Vagina (tissue), 2 donors: ENCODE measurements at regions not wholly inside any gene's neighbourhood (a gene's known extent, or its start where the extent isn't known, plus 50 kb on each side); places are given as distances from the start of the nearest gene placed in this dataset.

Experiments used
- DNase-seq, 2 donors: peaks; one replicate each; pipeline ENCODE4 v3.0.0-alpha.2; 2017; ENCODE audit errors: extremely low spot score in 2 of 2
- H3K27ac ChIP-seq: fragments of 200-600 bp; sonication (generic); one replicate; pipeline ENCODE4 v1.5.1; 2019
- H3K27me3 ChIP-seq: fragments of 200-600 bp; sonication (generic); one replicate; pipeline ENCODE4 v1.5.1; 2019
- H3K36me3 ChIP-seq, 2 donors: fragments of 200-600 bp; sonication (generic); one replicate each; pipeline ENCODE4 v1.5.1; 2017 to 2019
- H3K4me1 ChIP-seq: fragments of 200-600 bp; sonication (generic); one replicate; pipeline ENCODE4 v1.5.1; 2019
- H3K4me3 ChIP-seq, 2 donors: fragments of 200-600 bp; sonication (generic); 1 replicate in 1 of 2; 2 replicates in 1 of 2; pipeline ENCODE4 v1.5.1; 2016 to 2019
- H3K9me3 ChIP-seq: fragments of 200-600 bp; sonication (generic); one replicate; pipeline ENCODE4 v1.5.1; 2019
- POLR2A ChIP-seq, 2 donors: fragments of 450-650 bp; IDR thresholded peaks; one replicate each; pipeline ENCODE4 v1.6.1; 2017; ENCODE audit warnings: antibody characterized with exemption in 2 of 2, mild to moderate bottlenecking in 2 of 2, moderate library complexity in 2 of 2
- POLR2AphosphoS5 ChIP-seq, 2 donors: sonication (generic); formaldehyde crosslinking; IDR thresholded peaks; one replicate each; pipeline ENCODE4 v1.9.0; 2017; ENCODE audit warnings: antibody characterized with exemption in 2 of 2, mild to moderate bottlenecking in 2 of 2, low read depth in 1 of 2; ENCODE audit not compliant: insufficient read depth in 1 of 2
- intact Hi-C: fragments of 100-400 bp; cut with DNase I; formaldehyde crosslinking; loops from one replicate; pipeline ENCODE4 v1.15.1; 2023
- TF ChIP-seq, protein P1 (sequence below), 3 experiments: fragments of 450-650 bp in 2 of 3; fragments of 200-600 bp in 1 of 3; sonication (generic) in 1 of 3; IDR thresholded peaks; one replicate each; pipeline ENCODE4 v1.5.1; 2017 to 2019; ENCODE audit warnings: antibody characterized with exemption in 3 of 3, mild to moderate bottlenecking in 2 of 3, moderate library complexity in 2 of 3

DNA sequence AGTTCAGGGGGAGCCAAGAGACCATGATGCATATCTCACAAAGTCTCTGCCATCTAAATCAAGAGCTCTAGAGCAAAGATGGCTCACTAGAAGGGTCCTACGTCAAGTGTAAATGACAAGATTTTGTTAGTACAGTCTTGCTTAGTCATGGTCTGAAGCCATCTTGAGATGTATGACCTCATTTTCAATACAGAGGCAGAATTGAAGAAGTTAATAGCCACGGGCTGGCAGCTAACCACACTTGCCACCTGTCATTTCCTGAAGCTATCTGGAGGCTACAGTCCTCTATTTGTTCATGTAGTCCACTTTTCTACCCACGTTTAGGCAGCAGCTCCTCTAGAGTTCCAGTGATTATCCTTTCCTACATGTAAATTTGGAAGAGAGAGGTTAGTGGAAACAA, 231.7 kb upstream of the CDH12 start:
- intact Hi-C loops, result no loop called here
- H3K27ac ChIP-seq, result no peak overlapping the region
- H3K4me3 ChIP-seq, result no peak overlapping the region
- no peaks in the 10 kb centered on the region for H3K9me3 ChIP-seq
- DNase-seq, result no peak
- H3K27me3 ChIP-seq, result no peaks in the 10 kb centered on the region
- TF ChIP-seq, protein P1, sequence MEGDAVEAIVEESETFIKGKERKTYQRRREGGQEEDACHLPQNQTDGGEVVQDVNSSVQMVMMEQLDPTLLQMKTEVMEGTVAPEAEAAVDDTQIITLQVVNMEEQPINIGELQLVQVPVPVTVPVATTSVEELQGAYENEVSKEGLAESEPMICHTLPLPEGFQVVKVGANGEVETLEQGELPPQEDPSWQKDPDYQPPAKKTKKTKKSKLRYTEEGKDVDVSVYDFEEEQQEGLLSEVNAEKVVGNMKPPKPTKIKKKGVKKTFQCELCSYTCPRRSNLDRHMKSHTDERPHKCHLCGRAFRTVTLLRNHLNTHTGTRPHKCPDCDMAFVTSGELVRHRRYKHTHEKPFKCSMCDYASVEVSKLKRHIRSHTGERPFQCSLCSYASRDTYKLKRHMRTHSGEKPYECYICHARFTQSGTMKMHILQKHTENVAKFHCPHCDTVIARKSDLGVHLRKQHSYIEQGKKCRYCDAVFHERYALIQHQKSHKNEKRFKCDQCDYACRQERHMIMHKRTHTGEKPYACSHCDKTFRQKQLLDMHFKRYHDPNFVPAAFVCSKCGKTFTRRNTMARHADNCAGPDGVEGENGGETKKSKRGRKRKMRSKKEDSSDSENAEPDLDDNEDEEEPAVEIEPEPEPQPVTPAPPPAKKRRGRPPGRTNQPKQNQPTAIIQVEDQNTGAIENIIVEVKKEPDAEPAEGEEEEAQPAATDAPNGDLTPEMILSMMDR (IDR thresholded peaks at IDR 0.05), result no peak
- TF ChIP-seq POLR2AphosphoS5 (IDR thresholded peaks at IDR 0.05; ENCODE audit: insufficient read depth in 1 of 2, low read depth in 1 of 2), result no peak
- no peak for TF ChIP-seq POLR2A (IDR thresholded peaks at IDR 0.05)
- H3K36me3 ChIP-seq, result no peaks in the 10 kb centered on the region
- H3K4me1 ChIP-seq, result no peaks in the 10 kb centered on the region

DNA sequence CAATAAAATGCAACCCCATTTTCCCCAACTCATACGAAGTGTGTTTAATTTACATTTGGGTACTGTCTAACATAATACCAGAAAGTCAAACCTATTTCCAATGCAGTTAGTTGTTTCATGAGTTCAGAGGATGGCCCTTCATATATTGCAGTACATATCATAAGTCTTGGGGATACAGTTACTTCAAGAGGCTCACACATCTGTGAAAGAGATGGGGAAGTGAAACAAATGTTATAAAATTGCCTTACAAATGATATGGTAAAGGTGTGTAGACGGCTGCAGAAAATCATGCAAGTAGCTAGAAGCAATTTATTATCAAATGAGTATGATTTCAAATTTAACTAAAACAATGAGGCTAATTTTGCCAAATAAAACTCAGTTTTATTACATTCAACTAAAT, 219.0 kb upstream of the CDH12 start:
- Histone ChIP-seq H3K4me1 (no peaks in the 10 kb centered on the region), H3K27me3 (no peaks in the 10 kb centered on the region), H3K9me3 (no peaks in the 10 kb centered on the region), H3K36me3 (no peaks in the 10 kb centered on the region), H3K4me3 (no peak overlapping the region), H3K27ac (no peak overlapping the region)
- intact Hi-C loops, result no loop called here
- DNase-seq, result no peak
- TF ChIP-seq, protein P1 (IDR thresholded peaks at IDR 0.05), result no peak
- TF ChIP-seq POLR2A (IDR thresholded peaks at IDR 0.05) (no peak), POLR2AphosphoS5 (IDR thresholded peaks at IDR 0.05; ENCODE audit: insufficient read depth in 1 of 2, low read depth in 1 of 2) (no peak)

DNA sequence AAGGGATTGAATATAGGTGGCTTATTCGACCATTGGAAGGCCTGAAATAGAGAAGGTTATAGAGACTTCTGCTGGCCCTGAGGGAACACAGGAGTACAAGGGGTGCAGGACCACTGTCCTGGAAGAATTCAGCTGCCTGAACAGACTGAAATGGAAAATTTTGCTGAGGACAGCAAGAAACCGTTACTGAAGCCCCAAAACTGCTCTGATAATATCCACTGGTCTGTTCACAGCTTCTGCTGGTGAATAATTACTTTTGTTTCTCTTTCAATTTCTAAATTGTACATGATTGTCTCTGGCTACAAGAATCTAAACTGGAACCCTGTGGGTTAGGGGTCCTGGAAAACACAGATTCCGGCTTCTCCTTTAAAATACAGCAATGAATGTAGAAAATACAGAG, 218.5 kb upstream of the CDH12 start:
- intact Hi-C loops, result no loop called here
- Histone ChIP-seq H3K27ac (no peak overlapping the region), H3K4me1 (no peaks in the 10 kb centered on the region), H3K27me3 (no peaks in the 10 kb centered on the region), H3K4me3 (no peak overlapping the region), H3K36me3 (no peaks in the 10 kb centered on the region), H3K9me3 (no peaks in the 10 kb centered on the region)
- TF ChIP-seq POLR2AphosphoS5 (IDR thresholded peaks at IDR 0.05; ENCODE audit: insufficient read depth in 1 of 2, low read depth in 1 of 2) (no peak), POLR2A (IDR thresholded peaks at IDR 0.05) (no peak)
- TF ChIP-seq, protein P1 (IDR thresholded peaks at IDR 0.05), result no peak
- DNase-seq, result no peak

DNA sequence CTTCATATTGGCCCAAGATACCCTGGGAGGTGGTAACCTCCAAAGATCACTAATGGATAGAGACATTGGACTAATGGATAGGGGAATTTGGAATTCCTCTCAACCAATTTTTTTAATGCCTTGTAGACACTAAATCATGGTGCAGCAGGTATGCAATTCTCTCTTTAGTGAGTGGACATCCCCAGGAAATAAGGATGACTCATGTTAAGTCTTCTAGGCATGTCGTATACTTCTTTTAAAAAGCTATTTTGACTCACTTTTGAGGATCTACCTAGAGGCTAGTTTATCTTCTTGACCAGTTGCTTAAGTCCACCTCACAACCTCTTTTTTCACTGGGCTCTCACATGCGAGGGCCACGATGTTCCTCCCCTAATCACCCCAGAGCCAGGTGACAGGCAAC, 211.6 kb upstream of the CDH12 start:
- Histone ChIP-seq H3K27me3 (no peaks in the 10 kb centered on the region), H3K36me3 (no peaks in the 10 kb centered on the region), H3K4me3 (no peak overlapping the region), H3K27ac (no peak overlapping the region), H3K4me1 (no peaks in the 10 kb centered on the region), H3K9me3 (no peaks in the 10 kb centered on the region)
- intact Hi-C loops, result no loop called here
- TF ChIP-seq, protein P1 (IDR thresholded peaks at IDR 0.05), result no peak
- TF ChIP-seq POLR2A (IDR thresholded peaks at IDR 0.05), result no peak
- TF ChIP-seq POLR2AphosphoS5 (IDR thresholded peaks at IDR 0.05; ENCODE audit: insufficient read depth in 1 of 2, low read depth in 1 of 2), result no peak
- DNase-seq, result no peak

DNA sequence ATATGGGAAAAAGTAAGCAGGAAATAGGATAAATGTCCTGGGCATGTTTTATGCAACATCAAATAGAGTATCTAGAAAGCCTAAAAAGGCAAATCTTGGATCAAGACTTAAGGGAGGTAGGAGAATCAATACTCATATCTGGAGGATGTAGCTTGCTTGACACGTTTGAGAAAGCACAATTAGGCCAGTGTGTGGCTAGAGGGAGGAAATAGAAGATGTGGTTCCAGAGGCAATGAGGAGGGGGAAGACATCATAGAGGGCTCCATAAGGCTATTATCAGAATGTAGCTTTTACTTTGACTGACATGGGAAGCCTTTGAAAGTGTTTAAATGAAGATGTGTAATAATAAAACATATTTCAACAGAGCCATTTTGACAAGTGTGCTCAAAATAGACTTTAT, 200.7 kb upstream of the CDH12 start:
- DNase-seq, result no peak
- H3K36me3 ChIP-seq, result no peaks in the 10 kb centered on the region
- H3K4me3 ChIP-seq, result no peak overlapping the region
- no peaks in the 10 kb centered on the region for H3K27me3 ChIP-seq
- no peaks in the 10 kb centered on the region for H3K4me1 ChIP-seq
- H3K9me3 ChIP-seq, result no peaks in the 10 kb centered on the region
- intact Hi-C loops, result no loop called here
- TF ChIP-seq POLR2A (IDR thresholded peaks at IDR 0.05) (no peak), POLR2AphosphoS5 (IDR thresholded peaks at IDR 0.05; ENCODE audit: insufficient read depth in 1 of 2, low read depth in 1 of 2) (no peak)
- TF ChIP-seq, protein P1 (IDR thresholded peaks at IDR 0.05), result no peak
- H3K27ac ChIP-seq, result no peak overlapping the region
